ENCODE measurements at regions not wholly inside any gene's neighbourhood (a gene's known extent, or its start where the extent isn't known, plus 50 kb on each side); places are given as distances from the start of the nearest gene placed in this dataset.

GRCh38 chr2:239876271-239876947 is 148.7 kb downstream of the NDUFA10 start:
- ChIA-PET POLR2A (interaction anchor here (0.6 kb wide), 1 partner anchor 9 kb away, joined by 4 read pairs; no protein-coding TSS in a partner anchor), CTCF (no interaction called here)
- H3K4me3 ChIP-seq (ENCODE audit: low read depth, low read length) = no peak overlapping the region
- TF ChIP-seq CTCF (IDR thresholded peaks at IDR 0.05; ENCODE audit: insufficient read depth, low read length, missing control alignments) = no peak
- no peak for DNase-seq (ENCODE audit: low read depth, low spot score)

GRCh38 chr2:239874636-239875356 is 150.3 kb downstream of the NDUFA10 start:
- ChIA-PET POLR2A (no interaction called here), CTCF (no interaction called here)
- TF ChIP-seq CTCF (IDR thresholded peaks at IDR 0.05; ENCODE audit: insufficient read depth, low read length, missing control alignments) = no peak
- no peak overlapping the region for H3K4me3 ChIP-seq (ENCODE audit: low read depth, low read length)
- no peak for DNase-seq (ENCODE audit: low read depth, low spot score)

GRCh38 chr2:239873656-239874635 is 151.2 kb downstream of the NDUFA10 start:
- CTCF ChIA-PET = no interaction called here
- POLR2A ChIA-PET = no interaction called here
- no peak overlapping the region for H3K4me3 ChIP-seq (ENCODE audit: low read depth, low read length)
- no peak for TF ChIP-seq CTCF (IDR thresholded peaks at IDR 0.05; ENCODE audit: insufficient read depth, low read length, missing control alignments)
- no peak for DNase-seq (ENCODE audit: low read depth, low spot score)

GRCh38 chr2:239871481-239872435 is 153.4 kb downstream of the NDUFA10 start:
- DNase-seq (ENCODE audit: low read depth, low spot score) = no peak
- POLR2A ChIA-PET = no interaction called here
- CTCF ChIA-PET = no interaction called here
- H3K4me3 ChIP-seq (ENCODE audit: low read depth, low read length) = no peak overlapping the region
- no peak for TF ChIP-seq CTCF (IDR thresholded peaks at IDR 0.05; ENCODE audit: insufficient read depth, low read length, missing control alignments)

- no peak for TF ChIP-seq CTCF (IDR thresholded peaks at IDR 0.05; ENCODE audit: insufficient read depth, low read length, missing control alignments)
- ChIA-PET CTCF (no interaction called here), POLR2A (no interaction called here)
- H3K4me3 ChIP-seq (ENCODE audit: low read depth, low read length) = no peak overlapping the region
- no peak for DNase-seq (ENCODE audit: low read depth, low spot score)
Observed at GRCh38 chr2:239870863-239871262, 154.3 kb downstream of the NDUFA10 start.
